ENCODE measurements at regions not wholly inside any gene's neighbourhood (a gene's known extent, or its start where the extent isn't known, plus 50 kb on each side); places are given as distances from the start of the nearest gene placed in this dataset.

DNA sequence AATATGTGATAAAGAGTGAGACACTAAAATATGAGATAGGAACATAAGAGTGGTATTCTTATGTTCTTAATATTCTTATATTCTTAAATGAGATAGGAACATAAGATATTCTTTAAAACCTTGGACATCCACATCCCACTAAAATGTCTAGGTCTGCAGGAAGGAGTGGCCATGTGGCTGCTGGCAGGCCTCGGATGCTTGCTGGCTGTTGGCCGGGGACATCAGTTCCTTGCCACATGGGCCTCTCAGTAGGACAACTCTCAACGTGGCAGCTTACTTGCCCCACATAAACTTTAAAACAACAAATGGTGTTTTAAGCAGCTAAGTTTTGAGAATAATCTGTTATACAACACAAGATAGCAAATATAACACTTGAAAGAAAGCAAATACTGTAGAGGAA lies 240.1 kb downstream of the CASP12 start:
- H3K27ac ChIP-seq (replicated peaks; ENCODE audit: low read length): no peak overlapping the region
- no peak for DNase-seq (ENCODE audit: low spot score)
- no peak overlapping the region for H3K4ac ChIP-seq (ENCODE audit: low read length)

DNA sequence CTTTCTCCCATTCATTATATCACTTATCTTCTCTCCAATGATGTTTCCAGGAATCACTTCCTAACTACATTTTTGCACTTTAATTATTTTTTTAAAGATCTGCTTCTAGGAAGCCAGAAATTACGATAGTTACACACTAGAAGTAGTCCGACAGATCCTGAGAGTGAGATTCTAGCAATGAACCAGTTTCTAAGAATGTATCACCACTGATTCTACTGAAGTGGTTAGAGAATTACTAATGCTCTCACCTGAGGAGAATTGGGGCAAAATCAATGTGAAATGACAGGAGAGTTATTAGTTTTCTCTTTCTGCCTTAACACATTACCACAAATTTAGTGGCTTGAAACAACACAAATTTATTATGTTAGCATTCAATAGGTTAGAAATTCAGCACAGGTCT lies 241.2 kb downstream of the CASP12 start:
- no peak for DNase-seq (ENCODE audit: low spot score)
- WGBS, 2 donors (ENCODE audit: extremely low coverage in 2 of 2, insufficient read length in 2 of 2, insufficient replicate concordance in 1 of 2): no CpG with 5 or more reads among the region's 2 CpGs
- no peak overlapping the region for H2BK5ac ChIP-seq (ENCODE audit: low read length)

More for the DNA sequence above, 240.1 kb downstream of the CASP12 start:
- H3K18ac ChIP-seq (ENCODE audit: low read length): no peak overlapping the region
- no peak overlapping the region for H3K23ac ChIP-seq (ENCODE audit: low read depth, low read length, poor library complexity)
- H2AK5ac ChIP-seq (ENCODE audit: low read depth, low read length): no peak overlapping the region
- H4K91ac ChIP-seq (ENCODE audit: low read depth, low read length, poor library complexity): no peak overlapping the region
- H3K9ac ChIP-seq (ENCODE audit: low read depth, low read length, poor library complexity): no peak overlapping the region
- no peaks in the 10 kb centered on the region for H3K27me3 ChIP-seq (ENCODE audit: control insufficient read depth in 3 of 3, insufficient read depth in 3 of 3, low read depth in 1 of 3, low read length in 3 of 3)
- H3K9me3 ChIP-seq (replicated peaks in 1 of 2; ENCODE audit: control insufficient read depth in 2 of 2, insufficient read depth in 1 of 2, low read depth in 1 of 2, low read length in 2 of 2): no peaks in the 10 kb centered on the region
- H2BK120ac ChIP-seq (ENCODE audit: low read depth, low read length): no peak overlapping the region
- H3K79me1 ChIP-seq (ENCODE audit: low read depth, low read length): no peaks in the 10 kb centered on the region
- H3K4me1 ChIP-seq (ENCODE audit: control insufficient read depth in 2 of 2, insufficient read depth in 1 of 2, low read depth in 1 of 2, low read length in 2 of 2): no peaks in the 10 kb centered on the region
- WGBS, 2 donors (ENCODE audit: extremely low coverage in 2 of 2, insufficient read length in 2 of 2, insufficient replicate concordance in 1 of 2): no CpG with 5 or more reads among the region's 3 CpGs
- no peaks in the 10 kb centered on the region for H3K36me3 ChIP-seq (replicated peaks in 1 of 2; ENCODE audit: control insufficient read depth in 2 of 2, insufficient read depth in 2 of 2, low read length in 2 of 2)
- H2BK15ac ChIP-seq (ENCODE audit: low read length): no peak overlapping the region
- no peak overlapping the region for H4K8ac ChIP-seq (ENCODE audit: low read depth, low read length)
- no peak overlapping the region for H2BK5ac ChIP-seq (ENCODE audit: low read length)
- no peak overlapping the region for H3K4me2 ChIP-seq (ENCODE audit: insufficient read depth, low read length, poor library complexity, severe bottlenecking)
- no peak overlapping the region for H2AFZ ChIP-seq (ENCODE audit: low read length)
- H3K14ac ChIP-seq (ENCODE audit: low read length): no peak overlapping the region
- no peak overlapping the region for H2BK12ac ChIP-seq (ENCODE audit: low read length)
- no peak overlapping the region for H3K4me3 ChIP-seq (ENCODE audit: low read length in 2 of 2)

DNA sequence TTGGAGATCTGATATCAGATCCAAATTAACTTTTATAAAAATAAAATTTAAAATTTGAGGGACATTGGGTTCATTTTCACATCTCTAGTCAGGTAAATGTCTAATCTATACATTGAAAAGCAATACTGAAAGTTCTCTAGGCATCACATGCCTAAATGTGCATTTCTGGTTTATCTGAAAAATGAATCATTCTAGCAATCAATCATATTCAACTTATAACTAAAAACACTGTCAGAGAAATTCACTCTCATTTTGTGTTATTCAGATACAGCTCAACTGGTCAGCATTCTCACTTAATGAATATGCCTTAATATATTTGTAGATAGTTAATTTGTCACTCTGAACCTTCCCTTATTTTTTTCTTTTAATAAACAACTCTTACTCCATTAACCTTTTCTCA lies 243.2 kb downstream of the CASP12 start:
- H4K91ac ChIP-seq (ENCODE audit: low read depth, low read length, poor library complexity): no peak overlapping the region
- H3K23ac ChIP-seq (ENCODE audit: low read depth, low read length, poor library complexity): no peak overlapping the region
- no peak overlapping the region for H3K14ac ChIP-seq (ENCODE audit: low read length)
- DNase-seq (ENCODE audit: low spot score): no peak
- no peak overlapping the region for H3K9ac ChIP-seq (ENCODE audit: low read depth, low read length, poor library complexity)
- no peaks in the 10 kb centered on the region for H3K27me3 ChIP-seq (ENCODE audit: control insufficient read depth in 3 of 3, insufficient read depth in 3 of 3, low read depth in 1 of 3, low read length in 3 of 3)
- H3K27ac ChIP-seq (replicated peaks; ENCODE audit: low read length): no peak overlapping the region
- H2BK12ac ChIP-seq (ENCODE audit: low read length): no peak overlapping the region
- H2AK5ac ChIP-seq (ENCODE audit: low read depth, low read length): no peak overlapping the region
- H2AFZ ChIP-seq (ENCODE audit: low read length): no peak overlapping the region
- H3K4me1 ChIP-seq (ENCODE audit: control insufficient read depth in 2 of 2, insufficient read depth in 1 of 2, low read depth in 1 of 2, low read length in 2 of 2): no peaks in the 10 kb centered on the region
- H3K9me3 ChIP-seq (replicated peaks in 1 of 2; ENCODE audit: control insufficient read depth in 2 of 2, insufficient read depth in 1 of 2, low read depth in 1 of 2, low read length in 2 of 2): peaks cover 5 to 10% of the 10 kb centered on the region in 2 donors
- H2BK120ac ChIP-seq (ENCODE audit: low read depth, low read length): no peak overlapping the region
- H3K79me1 ChIP-seq (ENCODE audit: low read depth, low read length): no peaks in the 10 kb centered on the region
- no peak overlapping the region for H3K4me3 ChIP-seq (ENCODE audit: low read length in 2 of 2)
- no peak overlapping the region for H2BK15ac ChIP-seq (ENCODE audit: low read length)
- H3K4me2 ChIP-seq (ENCODE audit: insufficient read depth, low read length, poor library complexity, severe bottlenecking): no peak overlapping the region
- H2BK5ac ChIP-seq (ENCODE audit: low read length): no peak overlapping the region
- no peaks in the 10 kb centered on the region for H3K36me3 ChIP-seq (replicated peaks in 1 of 2; ENCODE audit: control insufficient read depth in 2 of 2, insufficient read depth in 2 of 2, low read length in 2 of 2)
- H4K8ac ChIP-seq (ENCODE audit: low read depth, low read length): no peak overlapping the region
- no peak overlapping the region for H3K4ac ChIP-seq (ENCODE audit: low read length)
- no peak overlapping the region for H3K18ac ChIP-seq (ENCODE audit: low read length)

More for the DNA sequence above, 241.2 kb downstream of the CASP12 start:
- Histone ChIP-seq H3K14ac (ENCODE audit: low read length) (no peak overlapping the region), H3K27ac (replicated peaks; ENCODE audit: low read length) (no peak overlapping the region), H3K9me3 (replicated peaks in 1 of 2; ENCODE audit: control insufficient read depth in 2 of 2, insufficient read depth in 1 of 2, low read depth in 1 of 2, low read length in 2 of 2) (no peaks in the 10 kb centered on the region), H3K9ac (ENCODE audit: low read depth, low read length, poor library complexity) (no peak overlapping the region), H3K4ac (ENCODE audit: low read length) (no peak overlapping the region), H2AK5ac (ENCODE audit: low read depth, low read length) (no peak overlapping the region), H3K79me1 (ENCODE audit: low read depth, low read length) (no peaks in the 10 kb centered on the region), H2BK120ac (ENCODE audit: low read depth, low read length) (no peak overlapping the region), H3K4me3 (ENCODE audit: low read length in 2 of 2) (no peak overlapping the region), H4K8ac (ENCODE audit: low read depth, low read length) (no peak overlapping the region), H4K91ac (ENCODE audit: low read depth, low read length, poor library complexity) (no peak overlapping the region), H2AFZ (ENCODE audit: low read length) (no peak overlapping the region), H3K27me3 (ENCODE audit: control insufficient read depth in 3 of 3, insufficient read depth in 3 of 3, low read depth in 1 of 3, low read length in 3 of 3) (no peaks in the 10 kb centered on the region), H3K36me3 (replicated peaks in 1 of 2; ENCODE audit: control insufficient read depth in 2 of 2, insufficient read depth in 2 of 2, low read length in 2 of 2) (no peaks in the 10 kb centered on the region), H3K4me2 (ENCODE audit: insufficient read depth, low read length, poor library complexity, severe bottlenecking) (no peak overlapping the region), H2BK15ac (ENCODE audit: low read length) (no peak overlapping the region), H3K4me1 (ENCODE audit: control insufficient read depth in 2 of 2, insufficient read depth in 1 of 2, low read depth in 1 of 2, low read length in 2 of 2) (no peaks in the 10 kb centered on the region), H3K18ac (ENCODE audit: low read length) (no peak overlapping the region), H2BK12ac (ENCODE audit: low read length) (no peak overlapping the region), H3K23ac (ENCODE audit: low read depth, low read length, poor library complexity) (no peak overlapping the region)

DNA sequence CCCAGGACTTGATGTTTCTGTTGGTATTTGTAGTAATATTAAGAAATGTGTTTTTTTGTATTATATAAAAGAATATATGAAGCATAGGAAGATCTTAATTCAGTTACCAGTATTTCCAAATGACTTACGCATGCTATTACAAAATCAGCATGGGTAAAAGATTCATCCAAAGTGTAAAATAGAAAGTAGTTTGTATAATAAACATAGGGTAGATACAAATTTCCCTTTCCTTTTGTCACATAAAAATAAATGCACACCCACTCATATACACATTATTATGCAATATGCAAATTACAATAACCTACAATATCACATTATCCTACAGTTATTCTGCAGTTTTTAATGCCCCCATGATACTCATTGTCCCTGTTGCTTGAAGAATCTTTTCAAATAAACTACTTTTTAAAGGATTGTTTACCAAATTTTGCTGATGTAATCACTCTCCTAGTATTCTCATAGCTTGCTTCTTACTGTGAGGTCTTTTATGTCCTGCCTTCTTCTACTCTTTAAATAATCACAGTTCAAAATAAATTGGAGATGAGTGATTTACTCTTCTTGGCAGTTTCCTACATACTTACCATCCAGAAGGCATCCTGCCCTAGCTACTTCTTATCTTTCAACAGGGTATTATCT lies 244.0 kb downstream of the CASP12 start:
- H3K4me3 ChIP-seq (ENCODE audit: low read length in 2 of 2): no peak overlapping the region
- no peak overlapping the region for H2BK15ac ChIP-seq (ENCODE audit: low read length)
- no peaks in the 10 kb centered on the region for H3K4me1 ChIP-seq (ENCODE audit: control insufficient read depth in 2 of 2, insufficient read depth in 1 of 2, low read depth in 1 of 2, low read length in 2 of 2)
- H3K9me3 ChIP-seq (replicated peaks in 1 of 2; ENCODE audit: control insufficient read depth in 2 of 2, insufficient read depth in 1 of 2, low read depth in 1 of 2, low read length in 2 of 2): peaks cover 5 to 13% of the 10 kb centered on the region in 2 donors
- no peak overlapping the region for H2BK120ac ChIP-seq (ENCODE audit: low read depth, low read length)
- DNase-seq (ENCODE audit: low spot score): no peak
- no peak overlapping the region for H3K18ac ChIP-seq (ENCODE audit: low read length)
- no peak overlapping the region for H3K14ac ChIP-seq (ENCODE audit: low read length)
- H3K27me3 ChIP-seq (ENCODE audit: control insufficient read depth in 3 of 3, insufficient read depth in 3 of 3, low read depth in 1 of 3, low read length in 3 of 3): no peaks in the 10 kb centered on the region
- H3K4me2 ChIP-seq (ENCODE audit: insufficient read depth, low read length, poor library complexity, severe bottlenecking): no peak overlapping the region
- H4K91ac ChIP-seq (ENCODE audit: low read depth, low read length, poor library complexity): no peak overlapping the region
- H3K4ac ChIP-seq (ENCODE audit: low read length): no peak overlapping the region
- no peak overlapping the region for H3K23ac ChIP-seq (ENCODE audit: low read depth, low read length, poor library complexity)
- H3K36me3 ChIP-seq (replicated peaks in 1 of 2; ENCODE audit: control insufficient read depth in 2 of 2, insufficient read depth in 2 of 2, low read length in 2 of 2): no peaks in the 10 kb centered on the region
- WGBS, 2 donors (ENCODE audit: extremely low coverage in 2 of 2, insufficient read length in 2 of 2, insufficient replicate concordance in 1 of 2): no CpG with 5 or more reads among the region's 1 CpG
- no peak overlapping the region for H2BK12ac ChIP-seq (ENCODE audit: low read length)
- no peak overlapping the region for H2AFZ ChIP-seq (ENCODE audit: low read length)
- no peak overlapping the region for H2AK5ac ChIP-seq (ENCODE audit: low read depth, low read length)
- no peak overlapping the region for H3K9ac ChIP-seq (ENCODE audit: low read depth, low read length, poor library complexity)
- no peak overlapping the region for H3K27ac ChIP-seq (replicated peaks; ENCODE audit: low read length)
- H2BK5ac ChIP-seq (ENCODE audit: low read length): no peak overlapping the region
- no peaks in the 10 kb centered on the region for H3K79me1 ChIP-seq (ENCODE audit: low read depth, low read length)
- no peak overlapping the region for H4K8ac ChIP-seq (ENCODE audit: low read depth, low read length)

Data from neuronal stem cell (in vitro differentiated cells).